Smooth muscle cell (in vitro differentiated cells): ENCODE measurements at regions not wholly inside any gene's neighbourhood (a gene's known extent, or its start where the extent isn't known, plus 50 kb on each side); places are given as distances from the start of the nearest gene placed in this dataset.

Experiments
- DNase-seq: peaks from one replicate; lab custom pipeline; 2025; ENCODE audit not compliant: unreplicated experiment; lab: John Stamatoyannopoulos, UW
- H2AFZ ChIP-seq: fragments of 200-600 bp; sonication (generic); 2 replicates; pipeline ENCODE4 v1.6.0; 2016; ENCODE audit warnings: antibody characterized with exemption, low read depth, mild to moderate bottlenecking
- H3F3A ChIP-seq: fragments of 200-600 bp; sonication (generic); 2 replicates; pipeline ENCODE4 v1.6.0; 2017; ENCODE audit warnings: antibody characterized with exemption, low read depth
- H3K27ac ChIP-seq: fragments of 200-600 bp; sonication (generic); 2 replicates; pipeline ENCODE4 v1.5.1; 2016; ENCODE audit warnings: low read depth, mild to moderate bottlenecking
- H3K27me3 ChIP-seq: fragments of 200-600 bp; sonication (generic); 2 replicates; pipeline ENCODE4 v1.6.1; 2016; ENCODE audit warnings: low read depth, mild to moderate bottlenecking
- H3K36me3 ChIP-seq: fragments of 200-600 bp; sonication (generic); 2 replicates; pipeline ENCODE4 v1.5.1; 2016; ENCODE audit warnings: low read depth
- H3K4me1 ChIP-seq: fragments of 200-600 bp; sonication (generic); 2 replicates; pipeline ENCODE4 v1.5.1; 2016; ENCODE audit warnings: low read depth
- H3K4me2 ChIP-seq: fragments of 200-600 bp; sonication (generic); 2 replicates; pipeline ENCODE4 v1.6.0; 2016; ENCODE audit warnings: mild to moderate bottlenecking
- H3K4me3 ChIP-seq: fragments of 200-600 bp; sonication (generic); 2 replicates; pipeline ENCODE4 v1.5.1; 2016; ENCODE audit warnings: mild to moderate bottlenecking
- H3K79me2 ChIP-seq: fragments of 200-600 bp; sonication (generic); 2 replicates; pipeline ENCODE4 v1.6.0; 2016; ENCODE audit warnings: low read depth, mild to moderate bottlenecking
- H3K9ac ChIP-seq: fragments of 200-600 bp; sonication (generic); 2 replicates; pipeline ENCODE4 v1.6.0; 2016; ENCODE audit warnings: low read depth
- H3K9me3 ChIP-seq: fragments of 200-600 bp; sonication (generic); replicated peaks from 2 replicates; pipeline ENCODE4 v1.5.1; 2016; ENCODE audit warnings: low read depth
- H4K20me1 ChIP-seq: fragments of 200-600 bp; sonication (generic); 2 replicates; pipeline ENCODE4 v1.6.0; 2016; ENCODE audit warnings: low read depth
- CTCF ChIP-seq: fragments of 200-600 bp; sonication (generic); IDR thresholded peaks from 2 replicates; pipeline ENCODE4 v1.5.1; 2017; ENCODE audit warnings: borderline replicate concordance, mild to moderate bottlenecking, antibody characterized with exemption; ENCODE audit not compliant: insufficient read depth, poor library complexity, severe bottlenecking
- WGBS: methylation state at CpG from one replicate; pipeline ENCODE4 v1.1.7; 2016; ENCODE audit warnings: low lambda C conversion rate; 5-methylcytosine and 5-hydroxymethylcytosine counted together

GRCh38 chr15:69943637-69944036 is 154.1 kb downstream of the TLE3 start:
- Histone ChIP-seq H3K27me3 (no peaks in the 10 kb centered on the region), H3F3A (no peaks in the 10 kb centered on the region), H3K4me1 (peaks cover 7% of the 10 kb centered on the region), H3K4me2 (no peak overlapping the region), H3K27ac (no peak overlapping the region), H2AFZ (no peak overlapping the region), H3K36me3 (no peaks in the 10 kb centered on the region), H4K20me1 (no peaks in the 10 kb centered on the region), H3K9me3 (no peaks in the 10 kb centered on the region), H3K79me2 (no peaks in the 10 kb centered on the region), H3K9ac (no peak overlapping the region), H3K4me3 (no peak overlapping the region)
- no peak for DNase-seq
- WGBS = 90% methylated on average over 1 of the region's 1 CpG
- no peak for TF ChIP-seq CTCF

GRCh38 chr15:69945729-69946128 is 152.0 kb downstream of the TLE3 start:
- 98% methylated on average over 2 of the region's 2 CpGs for WGBS
- Histone ChIP-seq H3K9me3 (no peaks in the 10 kb centered on the region), H3F3A (no peaks in the 10 kb centered on the region), H3K4me3 (no peak overlapping the region), H2AFZ (no peak overlapping the region), H3K79me2 (no peaks in the 10 kb centered on the region), H4K20me1 (no peaks in the 10 kb centered on the region), H3K4me1 (no peaks in the 10 kb centered on the region), H3K27ac (no peak overlapping the region), H3K9ac (no peak overlapping the region), H3K27me3 (no peaks in the 10 kb centered on the region), H3K36me3 (no peaks in the 10 kb centered on the region), H3K4me2 (no peak overlapping the region)
- TF ChIP-seq CTCF = no peak
- no peak for DNase-seq

- Histone ChIP-seq H3K27ac (no peak overlapping the region), H3F3A (no peaks in the 10 kb centered on the region), H3K27me3 (no peaks in the 10 kb centered on the region), H3K4me2 (no peak overlapping the region), H3K36me3 (no peaks in the 10 kb centered on the region), H3K9me3 (no peaks in the 10 kb centered on the region), H3K4me3 (no peak overlapping the region), H3K4me1 (no peaks in the 10 kb centered on the region), H3K9ac (no peak overlapping the region), H2AFZ (no peak overlapping the region), H3K79me2 (no peaks in the 10 kb centered on the region), H4K20me1 (no peaks in the 10 kb centered on the region)
- 92% methylated on average over 4 of the region's 4 CpGs for WGBS
- no peak for TF ChIP-seq CTCF
- no peak for DNase-seq
Observed at GRCh38 chr15:69946870-69947269, 150.8 kb downstream of the TLE3 start.

- 58% methylated on average over 2 of the region's 2 CpGs for WGBS
- H3F3A ChIP-seq = no peaks in the 10 kb centered on the region
- no peaks in the 10 kb centered on the region for H3K9me3 ChIP-seq
- no peaks in the 10 kb centered on the region for H3K4me1 ChIP-seq
- H4K20me1 ChIP-seq = no peaks in the 10 kb centered on the region
- H3K27me3 ChIP-seq = no peaks in the 10 kb centered on the region
- no peak overlapping the region for H3K9ac ChIP-seq
- no peaks in the 10 kb centered on the region for H3K36me3 ChIP-seq
- H2AFZ ChIP-seq = no peak overlapping the region
- no peak for TF ChIP-seq CTCF
- H3K79me2 ChIP-seq = no peaks in the 10 kb centered on the region
- H3K4me2 ChIP-seq = no peak overlapping the region
- no peak for DNase-seq
- H3K4me3 ChIP-seq = no peak overlapping the region
- H3K27ac ChIP-seq = no peak overlapping the region
Observed at GRCh38 chr15:69947394-69947793, 150.3 kb downstream of the TLE3 start.
